K562 (cell line): ENCODE measurements at regions not wholly inside any gene's neighbourhood (a gene's known extent, or its start where the extent isn't known, plus 50 kb on each side); places are given as distances from the start of the nearest gene placed in this dataset.

ENCODE experiments used
- ATAC-seq: fragments of 200-7000 bp; cut with Tn5 transposase; 3 replicates; pipeline ENCODE4 v1.9.1; 2020; ENCODE audit warnings: moderate library complexity
- BruUV-seq: library from RNA; stranded (reverse); fragments of 400-500 nt; replicated peaks from 2 replicates; lab custom pipeline; 2021; lab: Mats Ljungman, UMichigan
- CTCF ChIA-PET: fragments of 300-600 bp; formaldehyde crosslinking; extraction: SDS; loops from one replicate; lab custom pipeline; 2021; ENCODE audit warnings: low intra/inter-chr PET ratio; lab: Yijun Ruan, JAX
- POLR2A ChIA-PET: fragments of 300-600, 350-650 bp; sonication (Branson Sonifier 250); formaldehyde crosslinking; extraction: SDS; loops from one replicate; lab custom pipeline; 2021; ENCODE audit warnings: antibody characterized with exemption, inconsistent platforms; lab: Yijun Ruan, JAX
- DNase-seq, 4 experiments: peaks; one replicate each; pipeline versions ENCODE4 v3.0.0 to v3.0.0-alpha.2; 2011 to 2018; ENCODE audit warnings: low spot score in 3 of 4, mixed read lengths in 3 of 4; ENCODE audit errors: extremely low read depth in 1 of 4
- FAIRE-seq: peaks from 2 replicates; lab custom pipeline; 2011; peaks lifted over from hg19 to GRCh38; lab: Jason Lieb, UNC
- H2AFZ ChIP-seq: 2 replicates; pipeline ENCODE4 v1.6.0; 2011; ENCODE audit warnings: low read depth, low read length, control low read depth, inconsistent platforms
- H3K27ac ChIP-seq: fragments of 200-600 bp; 3 replicates; pipeline ENCODE4 v1.8.0; 2011; ENCODE audit warnings: low read depth, mild to moderate bottlenecking, control low read depth, inconsistent platforms, low read length, moderate library complexity, mixed read lengths; ENCODE audit errors: extremely low read depth
- H3K27me3 ChIP-seq, 2 experiments: fragments of 300-600 bp in 1 of 2; 2 replicates in 1 of 2; 3 replicates in 1 of 2; pipeline versions ENCODE4 v1.6.0 to v1.8.0; 2011; ENCODE audit warnings: inconsistent platforms in 2 of 2, low read length in 2 of 2, mild to moderate bottlenecking in 1 of 2, mixed read lengths in 1 of 2, moderate library complexity in 1 of 2; ENCODE audit not compliant: control insufficient read depth in 2 of 2, insufficient read depth in 2 of 2
- H3K36me3 ChIP-seq: fragments of 300-600 bp; 3 replicates; pipeline ENCODE4 v1.8.0; 2011; ENCODE audit warnings: mild to moderate bottlenecking, low read length, inconsistent platforms; ENCODE audit not compliant: control insufficient read depth, insufficient read depth
- H3K4me1 ChIP-seq, 2 experiments: fragments of 200-600 bp in 1 of 2; replicated peaks in 1 of 2; 2 replicates in 1 of 2; 3 replicates in 1 of 2; pipeline versions ENCODE4 v1.5.1 to v1.8.0; 2011; ENCODE audit warnings: inconsistent platforms in 2 of 2, low read length in 2 of 2, mild to moderate bottlenecking in 1 of 2, mixed read lengths in 1 of 2, moderate library complexity in 1 of 2; ENCODE audit not compliant: control insufficient read depth in 2 of 2, insufficient read depth in 2 of 2
- H3K4me2 ChIP-seq: 2 replicates; pipeline ENCODE4 v1.6.1; 2011; ENCODE audit warnings: low read length, control low read depth, inconsistent platforms, mixed read lengths; ENCODE audit not compliant: insufficient read depth
- H3K4me3 ChIP-seq: fragments of 200-600 bp; sonication (generic), shearing (Covaris generic); 2 replicates; pipeline ENCODE4 v1.5.1; 2016; ENCODE audit warnings: control low read depth, inconsistent platforms
- H3K79me2 ChIP-seq: fragments of 200-600 bp; 3 replicates; pipeline ENCODE4 v1.8.0; 2011; ENCODE audit warnings: low read length, inconsistent platforms; ENCODE audit not compliant: control insufficient read depth, insufficient read depth
- H3K9ac ChIP-seq, 2 experiments: 2 replicates each; pipeline versions ENCODE4 v1.6.0 to v1.6.1; 2011; ENCODE audit warnings: low read depth in 2 of 2, low read length in 2 of 2, control low read depth in 1 of 2, inconsistent platforms in 1 of 2, mild to moderate bottlenecking in 1 of 2, mixed read lengths in 1 of 2; ENCODE audit not compliant: insufficient read depth in 1 of 2
- H3K9me1 ChIP-seq: one replicate; pipeline ENCODE4 v1.6.0; 2011; ENCODE audit warnings: inconsistent platforms, mild to moderate bottlenecking, low read length, moderate library complexity; ENCODE audit not compliant: control insufficient read depth, insufficient read depth
- H3K9me3 ChIP-seq: replicated peaks from 2 replicates; pipeline ENCODE4 v1.5.1; 2011; ENCODE audit warnings: low read depth, low read length, inconsistent platforms; ENCODE audit not compliant: control insufficient read depth, insufficient read depth
- H4K20me1 ChIP-seq: replicated peaks from 2 replicates; pipeline ENCODE4 v1.6.1; 2011; ENCODE audit warnings: low read length, inconsistent platforms, mixed read lengths; ENCODE audit not compliant: control insufficient read depth, insufficient read depth
- ARID1B ChIP-seq: fragments of 450-650 bp; IDR thresholded peaks from 2 replicates; pipeline ENCODE4 v1.6.1; 2016; ENCODE audit warnings: antibody characterized with exemption, mild to moderate bottlenecking, inconsistent platforms
- CBFA2T3 ChIP-seq: fragments of 450-650 bp; IDR thresholded peaks from 2 replicates; pipeline ENCODE4 v1.6.1; 2017
- CC2D1A ChIP-seq: fragments of 450-650 bp; IDR thresholded peaks from 2 replicates; pipeline ENCODE4 v1.6.1; 2017; ENCODE audit warnings: mild to moderate bottlenecking
- FOXP4 ChIP-seq: sonication (generic); formaldehyde crosslinking; IDR thresholded peaks from 2 replicates; pipeline ENCODE4 v1.8.0; 2022; ENCODE audit warnings: mild to moderate bottlenecking, missing genetic modification reagents, borderline replicate concordance
- HDAC1 ChIP-seq, 2 experiments: fragments of 450-650 bp; IDR thresholded peaks; 2 replicates each; pipeline ENCODE4 v1.6.1; 2016 to 2017; ENCODE audit warnings: inconsistent platforms in 1 of 2, mild to moderate bottlenecking in 1 of 2, moderate library complexity in 1 of 2
- HEY1 ChIP-seq: fragments of 250-450 bp; sonication (Bioruptor Pico); IDR thresholded peaks from 2 replicates; pipeline ENCODE4 v1.5.0; 2020; ENCODE audit warnings: mild to moderate bottlenecking, moderate library complexity, borderline replicate concordance
- MNT ChIP-seq, 2 experiments: fragments of 450-650 bp; conservative IDR thresholded peaks; 2 replicates each; pipeline ENCODE4 v1.6.1; 2017; ENCODE audit warnings: mild to moderate bottlenecking in 2 of 2, moderate library complexity in 2 of 2
- MTA2 ChIP-seq: fragments of 450-650 bp; IDR thresholded peaks from 2 replicates; pipeline ENCODE4 v1.6.1; 2016; ENCODE audit warnings: low read depth
- NFRKB ChIP-seq: fragments of 450-650 bp; IDR thresholded peaks from 2 replicates; pipeline ENCODE4 v1.6.1; 2016; ENCODE audit warnings: low read depth
- RBM25 ChIP-seq: fragments of 200-400 bp; formaldehyde crosslinking; IDR thresholded peaks from 2 replicates; pipeline ENCODE4 v1.6.1; 2018; ENCODE audit warnings: low read length, low read depth, moderate library complexity; ENCODE audit not compliant: severe bottlenecking
- ZNF584 ChIP-seq: fragments of 200-800 bp; sonication (Bioruptor generic); IDR thresholded peaks from 2 replicates; pipeline ENCODE4 v1.6.1; 2016; ENCODE audit warnings: low read depth, mild to moderate bottlenecking, missing genetic modification characterization, missing compliant biosample characterization
- WGBS: fragments of 100-300 bp; shearing (Covaris generic); methylation state at CpG from one replicate; pipeline ENCODE4 v1.1.6; 2016; ENCODE audit warnings: low coverage, mixed read lengths; ENCODE audit not compliant: insufficient coverage; ENCODE audit errors: missing lambda C conversion rate; 5-methylcytosine and 5-hydroxymethylcytosine counted together
- in situ Hi-C: fragments of 300-500 bp; cut with MboI; formaldehyde crosslinking; loops from 4 replicates; pipeline ENCODE4 v1.15.0; 2018; ENCODE audit warnings: inconsistent platforms, mixed read lengths
- intact Hi-C: fragments of 100-400 bp; cut with micrococcal nuclease; formaldehyde crosslinking; loops from 2 replicates; pipeline ENCODE4 v1.14.2; 2022
- TF ChIP-seq, protein P1 (sequence below): fragments of 250-450 bp; sonication (Bioruptor Pico); IDR thresholded peaks from 2 replicates; pipeline ENCODE4 v1.9.0; 2021; ENCODE audit warnings: mild to moderate bottlenecking

GRCh38 chr6:22021966-22022365 is 274.9 kb downstream of the PRL start:
- peaks cover 14 to 35% of the 10 kb centered on the region in 2 experiments for H3K4me1 ChIP-seq
- peaks cover 11% of the 10 kb centered on the region for H3K9me3 ChIP-seq
- 50% methylated on average over 1 of the region's 1 CpG for WGBS
- CTCF ChIA-PET = no interaction called here
- DNase-seq (no peak), FAIRE-seq (no peak), ATAC-seq (no peak)
- in situ Hi-C loops (no loop called here), intact Hi-C loops (no loop called here)
- POLR2A ChIA-PET = interaction anchor here (1.3 kb wide), 1 partner anchor 12 kb away, joined by 3 read pairs; no protein-coding TSS in a partner anchor
- H3K4me3 ChIP-seq = no peak overlapping the region
- H3K27ac ChIP-seq = no peak overlapping the region
- TF ChIP-seq ZNF584 = no peak
- peak; percentile 77 for TF ChIP-seq RBM25
- no peak for TF ChIP-seq NFRKB
- TF ChIP-seq HEY1 (CRISPR knock-in tag) = no peak
- no peaks in the 10 kb centered on the region for H4K20me1 ChIP-seq
- H2AFZ ChIP-seq = no peak overlapping the region
- H3K9me1 ChIP-seq = no peaks in the 10 kb centered on the region
- H3K36me3 ChIP-seq = no peaks in the 10 kb centered on the region
- H3K79me2 ChIP-seq = no peaks in the 10 kb centered on the region
- H3K27me3 ChIP-seq = no peaks in the 10 kb centered on the region
- H3K9ac ChIP-seq = no peak overlapping the region
- no peak overlapping the region for H3K4me2 ChIP-seq
- BruUV-seq = no TSS peak

- ChIA-PET CTCF (no interaction called here), POLR2A (interaction anchor here (1.3 kb wide), 1 partner anchor 12 kb away, joined by 3 read pairs; no protein-coding TSS in a partner anchor)
- no peaks in the 10 kb centered on the region for H4K20me1 ChIP-seq
- H3K4me1 ChIP-seq = peaks cover 14 to 39% of the 10 kb centered on the region in 2 experiments
- WGBS = 2% methylated on average over 5 of the region's 5 CpGs
- in situ Hi-C loops = no loop called here
- peak overlapping the region; percentile 53 for H3K4me2 ChIP-seq
- H3K9ac ChIP-seq = peak overlapping the region in 1 of 2 experiments; percentile 25; a peak in 2 of 4 replicates
- ATAC-seq (peak; percentile 49), DNase-seq (peak; percentile 72 to 84 (median 74)), FAIRE-seq (peak; percentile 73)
- peak overlapping the region; percentile 88 for H2AFZ ChIP-seq
- peak overlapping the region; percentile 96 for H3K27ac ChIP-seq
- intact Hi-C loops = loop anchor here (2.0 kb wide), 1 partner anchor 27 kb away; no protein-coding TSS in a partner anchor
- H3K79me2 ChIP-seq = no peaks in the 10 kb centered on the region
- no peaks in the 10 kb centered on the region for H3K9me1 ChIP-seq
- H3K27me3 ChIP-seq = no peaks in the 10 kb centered on the region
- no peak overlapping the region for H3K4me3 ChIP-seq
- H3K9me3 ChIP-seq = peaks cover 11% of the 10 kb centered on the region
- BruUV-seq = no TSS peak
- H3K36me3 ChIP-seq = no peaks in the 10 kb centered on the region
- TF ChIP-seq FOXP4 (CRISPR knock-in tag) = no peak
- peak; percentile 90 for TF ChIP-seq CBFA2T3
- TF ChIP-seq CC2D1A = peak; percentile 67; the same call in 1 of the 2 replicates
- 0 out of 4 replicates have a peak, but pooled peaks of 1 of the 2 experiments have one; percentile 18 for TF ChIP-seq MNT (conservative IDR thresholded peaks at IDR 0.05)
- TF ChIP-seq, protein P1, sequence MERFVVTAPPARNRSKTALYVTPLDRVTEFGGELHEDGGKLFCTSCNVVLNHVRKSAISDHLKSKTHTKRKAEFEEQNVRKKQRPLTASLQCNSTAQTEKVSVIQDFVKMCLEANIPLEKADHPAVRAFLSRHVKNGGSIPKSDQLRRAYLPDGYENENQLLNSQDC (CRISPR knock-in tag) = no peak
- peak; percentile 69 for TF ChIP-seq MTA2
- peak in 1 of 2 experiments; percentile 32; a peak in 1 of 4 replicates for TF ChIP-seq HDAC1 (IDR thresholded peaks at IDR 0.05)
- TF ChIP-seq ARID1B = peak; percentile 91
These were observed 272.9 kb downstream of the PRL start for GRCh38 chr6:22023937-22024336.
